ENCODE measurements at regions not wholly inside any gene's neighbourhood (a gene's known extent, or its start where the extent isn't known, plus 50 kb on each side); places are given as distances from the start of the nearest gene placed in this dataset.

DNA sequence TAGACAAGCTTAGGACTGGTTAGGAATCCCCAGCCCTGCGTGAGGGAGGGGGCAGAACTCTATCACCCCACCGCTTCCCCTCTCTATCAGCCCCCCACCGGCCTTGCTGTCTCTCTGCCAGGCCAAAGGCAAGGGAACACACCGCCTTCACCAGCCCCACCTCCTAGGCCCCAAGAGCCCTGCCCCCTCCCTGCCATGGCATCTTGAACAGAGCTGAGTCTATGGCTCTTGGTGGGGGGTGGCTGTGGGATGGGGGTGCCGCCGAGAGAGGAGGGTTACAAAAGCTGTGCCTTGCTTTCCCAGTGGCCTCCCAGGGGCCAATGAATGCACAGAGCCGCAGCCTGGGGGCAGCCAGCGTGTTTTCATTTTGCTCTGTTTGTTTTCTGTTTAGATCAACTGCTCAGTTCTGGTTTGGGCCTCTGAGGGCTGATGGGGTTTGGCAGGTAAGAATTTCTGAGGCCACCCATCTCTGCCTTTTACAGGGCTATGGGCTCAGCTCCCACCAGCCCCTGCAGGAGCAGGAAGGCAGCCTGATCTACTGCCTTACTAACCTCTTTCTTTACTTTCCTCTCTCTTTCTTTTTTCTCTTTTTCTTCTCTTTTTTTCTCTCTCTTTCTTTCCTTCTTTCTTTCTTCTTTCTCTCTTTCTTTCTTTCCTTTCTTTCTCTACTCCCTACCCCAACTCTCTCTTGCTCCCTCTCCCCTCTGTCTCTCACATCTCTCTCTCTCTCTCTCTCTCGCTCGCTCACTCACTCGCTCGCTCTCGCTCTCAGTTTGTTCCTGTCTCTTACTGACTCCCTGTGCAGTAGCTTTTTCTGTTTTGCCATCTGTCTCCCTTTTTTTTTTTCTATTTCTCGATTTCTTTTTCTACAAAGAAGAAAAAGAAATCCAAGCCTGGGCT lies 128.3 kb downstream of the PJA1 start (continued):
- no peak for TF ChIP-seq FOXA1 (IDR thresholded peaks at IDR 0.05)
- TF ChIP-seq, protein P1, sequence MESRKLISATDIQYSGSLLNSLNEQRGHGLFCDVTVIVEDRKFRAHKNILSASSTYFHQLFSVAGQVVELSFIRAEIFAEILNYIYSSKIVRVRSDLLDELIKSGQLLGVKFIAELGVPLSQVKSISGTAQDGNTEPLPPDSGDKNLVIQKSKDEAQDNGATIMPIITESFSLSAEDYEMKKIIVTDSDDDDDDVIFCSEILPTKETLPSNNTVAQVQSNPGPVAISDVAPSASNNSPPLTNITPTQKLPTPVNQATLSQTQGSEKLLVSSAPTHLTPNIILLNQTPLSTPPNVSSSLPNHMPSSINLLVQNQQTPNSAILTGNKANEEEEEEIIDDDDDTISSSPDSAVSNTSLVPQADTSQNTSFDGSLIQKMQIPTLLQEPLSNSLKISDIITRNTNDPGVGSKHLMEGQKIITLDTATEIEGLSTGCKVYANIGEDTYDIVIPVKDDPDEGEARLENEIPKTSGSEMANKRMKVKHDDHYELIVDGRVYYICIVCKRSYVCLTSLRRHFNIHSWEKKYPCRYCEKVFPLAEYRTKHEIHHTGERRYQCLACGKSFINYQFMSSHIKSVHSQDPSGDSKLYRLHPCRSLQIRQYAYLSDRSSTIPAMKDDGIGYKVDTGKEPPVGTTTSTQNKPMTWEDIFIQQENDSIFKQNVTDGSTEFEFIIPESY (IDR thresholded peaks at IDR 0.05) = no peak
- no peak for TF ChIP-seq RAD21 (IDR thresholded peaks at IDR 0.05)
- TF ChIP-seq YY1 (IDR thresholded peaks at IDR 0.05) = no peak
- TF ChIP-seq, protein P2, sequence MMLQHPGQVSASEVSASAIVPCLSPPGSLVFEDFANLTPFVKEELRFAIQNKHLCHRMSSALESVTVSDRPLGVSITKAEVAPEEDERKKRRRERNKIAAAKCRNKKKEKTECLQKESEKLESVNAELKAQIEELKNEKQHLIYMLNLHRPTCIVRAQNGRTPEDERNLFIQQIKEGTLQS (IDR thresholded peaks at IDR 0.05) = no peak
- TF ChIP-seq FOXA2 (IDR thresholded peaks at IDR 0.05) = no peak
- no peak for TF ChIP-seq RXRA (IDR thresholded peaks at IDR 0.05)

DNA sequence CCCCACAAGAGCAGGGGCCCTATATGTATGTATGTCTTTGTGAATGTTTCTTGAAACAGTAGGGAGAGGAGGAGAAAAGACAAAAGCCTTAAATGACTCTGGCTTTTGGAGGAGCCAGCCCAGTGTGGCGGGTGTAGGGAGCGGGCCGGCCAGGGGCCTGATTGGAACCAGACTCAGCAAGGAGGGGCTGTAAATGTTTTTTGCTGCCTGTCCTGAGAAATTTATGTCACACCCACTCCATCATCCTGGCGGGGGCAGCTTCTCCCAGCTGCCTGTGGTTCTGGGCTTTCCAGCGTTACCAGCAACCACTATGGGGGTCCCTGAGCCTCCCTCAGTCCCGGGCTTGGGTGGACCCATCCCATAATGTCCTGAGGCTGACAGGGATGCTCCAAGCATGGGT lies 130.8 kb downstream of the PJA1 start:
- TF ChIP-seq SP1 (IDR thresholded peaks at IDR 0.05) = no peak
- TF ChIP-seq, protein P3, sequence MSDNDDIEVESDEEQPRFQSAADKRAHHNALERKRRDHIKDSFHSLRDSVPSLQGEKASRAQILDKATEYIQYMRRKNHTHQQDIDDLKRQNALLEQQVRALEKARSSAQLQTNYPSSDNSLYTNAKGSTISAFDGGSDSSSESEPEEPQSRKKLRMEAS (IDR thresholded peaks at IDR 0.05) = no peak
- TF ChIP-seq, protein P4, sequence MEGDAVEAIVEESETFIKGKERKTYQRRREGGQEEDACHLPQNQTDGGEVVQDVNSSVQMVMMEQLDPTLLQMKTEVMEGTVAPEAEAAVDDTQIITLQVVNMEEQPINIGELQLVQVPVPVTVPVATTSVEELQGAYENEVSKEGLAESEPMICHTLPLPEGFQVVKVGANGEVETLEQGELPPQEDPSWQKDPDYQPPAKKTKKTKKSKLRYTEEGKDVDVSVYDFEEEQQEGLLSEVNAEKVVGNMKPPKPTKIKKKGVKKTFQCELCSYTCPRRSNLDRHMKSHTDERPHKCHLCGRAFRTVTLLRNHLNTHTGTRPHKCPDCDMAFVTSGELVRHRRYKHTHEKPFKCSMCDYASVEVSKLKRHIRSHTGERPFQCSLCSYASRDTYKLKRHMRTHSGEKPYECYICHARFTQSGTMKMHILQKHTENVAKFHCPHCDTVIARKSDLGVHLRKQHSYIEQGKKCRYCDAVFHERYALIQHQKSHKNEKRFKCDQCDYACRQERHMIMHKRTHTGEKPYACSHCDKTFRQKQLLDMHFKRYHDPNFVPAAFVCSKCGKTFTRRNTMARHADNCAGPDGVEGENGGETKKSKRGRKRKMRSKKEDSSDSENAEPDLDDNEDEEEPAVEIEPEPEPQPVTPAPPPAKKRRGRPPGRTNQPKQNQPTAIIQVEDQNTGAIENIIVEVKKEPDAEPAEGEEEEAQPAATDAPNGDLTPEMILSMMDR (IDR thresholded peaks at IDR 0.05; ENCODE audit: low read depth, low read length, missing input control) = no peak
- no peak for TF ChIP-seq NR2F2 (IDR thresholded peaks at IDR 0.05)
- TF ChIP-seq, protein P5, sequence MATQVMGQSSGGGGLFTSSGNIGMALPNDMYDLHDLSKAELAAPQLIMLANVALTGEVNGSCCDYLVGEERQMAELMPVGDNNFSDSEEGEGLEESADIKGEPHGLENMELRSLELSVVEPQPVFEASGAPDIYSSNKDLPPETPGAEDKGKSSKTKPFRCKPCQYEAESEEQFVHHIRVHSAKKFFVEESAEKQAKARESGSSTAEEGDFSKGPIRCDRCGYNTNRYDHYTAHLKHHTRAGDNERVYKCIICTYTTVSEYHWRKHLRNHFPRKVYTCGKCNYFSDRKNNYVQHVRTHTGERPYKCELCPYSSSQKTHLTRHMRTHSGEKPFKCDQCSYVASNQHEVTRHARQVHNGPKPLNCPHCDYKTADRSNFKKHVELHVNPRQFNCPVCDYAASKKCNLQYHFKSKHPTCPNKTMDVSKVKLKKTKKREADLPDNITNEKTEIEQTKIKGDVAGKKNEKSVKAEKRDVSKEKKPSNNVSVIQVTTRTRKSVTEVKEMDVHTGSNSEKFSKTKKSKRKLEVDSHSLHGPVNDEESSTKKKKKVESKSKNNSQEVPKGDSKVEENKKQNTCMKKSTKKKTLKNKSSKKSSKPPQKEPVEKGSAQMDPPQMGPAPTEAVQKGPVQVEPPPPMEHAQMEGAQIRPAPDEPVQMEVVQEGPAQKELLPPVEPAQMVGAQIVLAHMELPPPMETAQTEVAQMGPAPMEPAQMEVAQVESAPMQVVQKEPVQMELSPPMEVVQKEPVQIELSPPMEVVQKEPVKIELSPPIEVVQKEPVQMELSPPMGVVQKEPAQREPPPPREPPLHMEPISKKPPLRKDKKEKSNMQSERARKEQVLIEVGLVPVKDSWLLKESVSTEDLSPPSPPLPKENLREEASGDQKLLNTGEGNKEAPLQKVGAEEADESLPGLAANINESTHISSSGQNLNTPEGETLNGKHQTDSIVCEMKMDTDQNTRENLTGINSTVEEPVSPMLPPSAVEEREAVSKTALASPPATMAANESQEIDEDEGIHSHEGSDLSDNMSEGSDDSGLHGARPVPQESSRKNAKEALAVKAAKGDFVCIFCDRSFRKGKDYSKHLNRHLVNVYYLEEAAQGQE (IDR thresholded peaks at IDR 0.05) = no peak
- TF ChIP-seq GABPA (IDR thresholded peaks at IDR 0.05 in 1 of 2, conservative IDR thresholded peaks at IDR 0.05 in 1 of 2) = no peak
- TF ChIP-seq, protein P1 (IDR thresholded peaks at IDR 0.05) = no peak
- TF ChIP-seq RXRA (IDR thresholded peaks at IDR 0.05) = no peak
- TF ChIP-seq YY1 (IDR thresholded peaks at IDR 0.05) = no peak
- TF ChIP-seq, protein P2 (IDR thresholded peaks at IDR 0.05) = no peak
- TF ChIP-seq TAF1 (conservative IDR thresholded peaks at IDR 0.05) = no peak
- no peak for TF ChIP-seq FOXA1 (IDR thresholded peaks at IDR 0.05)
- TF ChIP-seq JUND (IDR thresholded peaks at IDR 0.05) = no peak
- TF ChIP-seq EGR1 (IDR thresholded peaks at IDR 0.05; ENCODE audit: low read depth in 2 of 2) = no peak
- TF ChIP-seq HNF4G (IDR thresholded peaks at IDR 0.05) = no peak
- no peak for TF ChIP-seq RAD21 (IDR thresholded peaks at IDR 0.05)
- TF ChIP-seq FOXA2 (IDR thresholded peaks at IDR 0.05) = no peak
- peaks cover 0 to 6% (median 0%) of the 10 kb centered on the region in 4 donors for H3K27me3 ChIP-seq (ENCODE audit: control insufficient read depth in 4 of 4, insufficient read depth in 4 of 4, low read length in 3 of 4)
- H3K9me3 ChIP-seq (ENCODE audit: control insufficient read depth in 4 of 4, low read length in 3 of 4) = no peaks in the 10 kb centered on the region
- no peak overlapping the region for H3K27ac ChIP-seq (ENCODE audit: low read depth in 1 of 2, low read length in 2 of 2)
- DNase-seq (ENCODE audit: low spot score) = no peak
- no peak overlapping the region for H3K9ac ChIP-seq (ENCODE audit: low read depth in 1 of 2, low read length in 2 of 2)
- H3K4me3 ChIP-seq (ENCODE audit: low read depth in 1 of 3, low read length in 3 of 3) = no peak overlapping the region
- H3K4me1 ChIP-seq (ENCODE audit: control insufficient read depth in 4 of 4, insufficient read depth in 4 of 4, low read length in 3 of 4) = no peaks in the 10 kb centered on the region
- 93% methylated on average over 6 of the region's 6 CpGs for WGBS
- H3K36me3 ChIP-seq (ENCODE audit: control insufficient read depth in 4 of 4, insufficient read depth in 3 of 4, low read depth in 1 of 4, low read length in 3 of 4) = no peaks in the 10 kb centered on the region

Data from liver (tissue), 8 donors.